Renal pelvis (tissue), 1 donor: ENCODE measurements at regions not wholly inside any gene's neighbourhood (a gene's known extent, or its start where the extent isn't known, plus 50 kb on each side); places are given as distances from the start of the nearest gene placed in this dataset.
"Not testable (repeated sequence)": the region's sequence is repeated elsewhere in the genome, so short reads cannot be mapped to it uniquely, and the experiment has no call there.

ENCODE experiments used
- DNase-seq: peaks from one replicate; pipeline ENCODE4 v3.0.0-alpha.2; 2013

GRCh38 chr1:147071142-147071541 is 101.1 kb downstream of the PRKAB2 start:
- DNase-seq: no peak

GRCh38 chr1:147062956-147063355 is 109.3 kb downstream of the PRKAB2 start:
- DNase-seq: no peak

GRCh38 chr1:147061880-147062279 is 110.4 kb downstream of the PRKAB2 start:
- not testable (repeated sequence) for DNase-seq

GRCh38 chr1:147053269-147053668 is 115.1 kb downstream of the NBPF12 start:
- DNase-seq: no peak

- no peak for DNase-seq
Observed at GRCh38 chr1:147052677-147053076, 114.6 kb downstream of the NBPF12 start.

GRCh38 chr1:147052143-147052542 is 114.0 kb downstream of the NBPF12 start:
- DNase-seq: no peak

GRCh38 chr1:147051136-147051535 is 113.0 kb downstream of the NBPF12 start:
- no peak for DNase-seq

GRCh38 chr1:147050654-147051053 is 112.5 kb downstream of the NBPF12 start:
- no peak for DNase-seq

- DNase-seq: not testable (repeated sequence)
Observed at GRCh38 chr1:147046863-147047394, 108.8 kb downstream of the NBPF12 start.

- no peak for DNase-seq
Observed at GRCh38 chr1:147046189-147046862, 108.2 kb downstream of the NBPF12 start.
